Esophagus (tissue), 2 donors: ENCODE measurements at regions not wholly inside any gene's neighbourhood (a gene's known extent, or its start where the extent isn't known, plus 50 kb on each side); places are given as distances from the start of the nearest gene placed in this dataset.

ENCODE experiments used
- H3K27ac ChIP-seq, 2 donors: one replicate each; pipeline ENCODE4 v1.5.1; 2013; ENCODE audit warnings: low read depth in 2 of 2, mild to moderate bottlenecking in 2 of 2, inconsistent platforms in 1 of 2, low read length in 1 of 2, moderate library complexity in 1 of 2
- H3K27me3 ChIP-seq, 2 donors: one replicate each; pipeline ENCODE4 v1.6.1; 2013; ENCODE audit warnings: low read length in 2 of 2, control low read depth in 1 of 2, mild to moderate bottlenecking in 1 of 2; ENCODE audit not compliant: insufficient read depth in 2 of 2, control insufficient read depth in 1 of 2
- H3K36me3 ChIP-seq, 2 donors: one replicate each; pipeline ENCODE4 v1.6.1; 2013; ENCODE audit warnings: low read length in 1 of 2; ENCODE audit not compliant: control insufficient read depth in 2 of 2, insufficient read depth in 2 of 2
- H3K4me1 ChIP-seq, 2 donors: one replicate each; pipeline ENCODE4 v1.6.1; 2013; ENCODE audit warnings: low read length in 1 of 2; ENCODE audit not compliant: control insufficient read depth in 2 of 2, insufficient read depth in 2 of 2
- H3K4me3 ChIP-seq, 2 donors: one replicate each; pipeline ENCODE4 v1.5.1; 2013; ENCODE audit warnings: low read length in 2 of 2, mild to moderate bottlenecking in 2 of 2, low read depth in 1 of 2, moderate library complexity in 1 of 2
- H3K9me3 ChIP-seq, 2 donors: one replicate each; pipeline ENCODE4 v1.6.1; 2013; ENCODE audit warnings: mild to moderate bottlenecking in 2 of 2, low read depth in 1 of 2, low read length in 1 of 2, moderate library complexity in 1 of 2; ENCODE audit not compliant: control insufficient read depth in 2 of 2, insufficient read depth in 1 of 2
- WGBS, 2 donors: extraction: QIAGEN DNeasy Blood & Tissue Kit; methylation state at CpG; one replicate each; pipeline ENCODE4 v1.1.7; 2013; 5-methylcytosine and 5-hydroxymethylcytosine counted together
- donor health status: healthy with polysubstance abuse.
- donor health status: Bipolar disorder and iron deficiency.

GRCh38 chr2:40964509-40965250 lies 512.8 kb upstream of the SLC8A1 start:
- WGBS, 2 donors, result 70 to 71% methylated on average over 3 of the region's 3 CpGs
- no peaks in the 10 kb centered on the region for H3K4me1 ChIP-seq
- no peaks in the 10 kb centered on the region for H3K36me3 ChIP-seq
- no peak overlapping the region for H3K27ac ChIP-seq
- no peaks in the 10 kb centered on the region for H3K27me3 ChIP-seq
- H3K9me3 ChIP-seq, result no peaks in the 10 kb centered on the region
- no peak overlapping the region for H3K4me3 ChIP-seq

DNA sequence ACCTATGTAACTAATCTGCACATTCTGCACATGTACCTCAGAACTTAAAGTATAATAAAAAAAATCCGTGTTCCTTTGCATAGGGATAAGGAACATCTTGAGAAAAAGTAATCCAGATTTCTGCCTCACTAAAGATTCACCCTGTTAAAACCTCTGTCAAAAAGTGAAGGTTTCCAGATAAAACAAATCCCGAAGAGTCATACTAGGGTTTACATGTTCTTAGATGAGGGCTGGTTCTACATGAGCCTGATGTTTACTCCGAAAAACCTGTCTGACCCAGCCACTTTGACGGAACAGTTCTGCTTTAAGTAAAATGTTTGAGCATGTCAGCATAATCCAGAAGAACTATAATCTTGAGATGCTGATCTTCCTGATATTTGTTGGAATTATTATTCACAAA lies 515.6 kb upstream of the SLC8A1 start:
- H3K9me3 ChIP-seq, result no peaks in the 10 kb centered on the region
- H3K4me3 ChIP-seq, result no peak overlapping the region
- H3K27me3 ChIP-seq, result no peaks in the 10 kb centered on the region
- H3K36me3 ChIP-seq, result no peaks in the 10 kb centered on the region
- H3K27ac ChIP-seq, result no peak overlapping the region
- H3K4me1 ChIP-seq, result no peaks in the 10 kb centered on the region
- 75 to 78% methylated on average over 4 of the region's 4 CpGs for WGBS, 2 donors

- no peak overlapping the region for H3K4me3 ChIP-seq
- no peaks in the 10 kb centered on the region for H3K4me1 ChIP-seq
- H3K36me3 ChIP-seq, result no peaks in the 10 kb centered on the region
- H3K27me3 ChIP-seq, result no peaks in the 10 kb centered on the region
- no peak overlapping the region for H3K27ac ChIP-seq
- WGBS, 2 donors, result 74 to 77% methylated on average over 4 of the region's 4 CpGs
- H3K9me3 ChIP-seq, result no peaks in the 10 kb centered on the region
Measured at GRCh38 chr2:40975151-40975550, 523.3 kb upstream of the SLC8A1 start.

GRCh38 chr2:40997362-40997761 lies 545.5 kb upstream of the SLC8A1 start:
- Histone ChIP-seq H3K36me3 (no peaks in the 10 kb centered on the region), H3K9me3 (no peaks in the 10 kb centered on the region), H3K27ac (no peak overlapping the region), H3K27me3 (no peaks in the 10 kb centered on the region), H3K4me1 (no peaks in the 10 kb centered on the region), H3K4me3 (no peak overlapping the region)
- WGBS, 2 donors, result 69 to 78% methylated on average over 4 of the region's 4 CpGs

- Histone ChIP-seq H3K4me1 (no peaks in the 10 kb centered on the region), H3K9me3 (no peaks in the 10 kb centered on the region), H3K27ac (no peak overlapping the region), H3K27me3 (no peaks in the 10 kb centered on the region), H3K4me3 (no peak overlapping the region), H3K36me3 (no peaks in the 10 kb centered on the region)
- 61 to 63% methylated on average over 1 of the region's 1 CpG for WGBS, 2 donors
Measured at GRCh38 chr2:41000374-41000773, 548.5 kb upstream of the SLC8A1 start.

- WGBS, 2 donors, result 47 to 51% methylated on average over 2 of the region's 2 CpGs
- H3K9me3 ChIP-seq, result no peaks in the 10 kb centered on the region
Measured at GRCh38 chr2:41000906-41001305, 549.0 kb upstream of the SLC8A1 start.

DNA sequence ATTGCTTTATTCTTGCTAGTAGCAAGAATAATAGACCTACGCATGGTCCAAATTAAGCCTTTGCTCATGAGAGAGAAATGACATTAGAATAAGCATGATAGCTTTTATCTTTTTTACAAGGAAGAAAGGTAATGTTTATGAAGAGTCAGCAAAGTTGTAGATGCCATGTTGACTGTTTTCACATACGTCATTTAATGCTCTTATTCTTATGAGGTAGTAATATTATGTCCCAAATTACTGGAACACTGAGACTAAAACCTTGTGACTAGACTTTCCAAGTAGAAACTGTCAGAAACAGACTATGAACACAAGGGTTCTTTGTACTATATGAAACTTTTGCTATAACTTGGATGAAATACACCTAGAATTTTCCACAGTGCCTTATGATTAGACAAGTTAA lies 552.8 kb upstream of the SLC8A1 start:
- Histone ChIP-seq H3K27ac (no peak overlapping the region), H3K9me3 (no peaks in the 10 kb centered on the region), H3K27me3 (no peaks in the 10 kb centered on the region), H3K4me1 (no peaks in the 10 kb centered on the region), H3K4me3 (no peak overlapping the region), H3K36me3 (no peaks in the 10 kb centered on the region)
- WGBS, 2 donors, result 84 to 95% methylated on average over 2 of the region's 2 CpGs

More at GRCh38 chr2:41000906-41001305, 549.0 kb upstream of the SLC8A1 start:
- Histone ChIP-seq H3K27me3 (no peaks in the 10 kb centered on the region), H3K27ac (no peak overlapping the region), H3K36me3 (no peaks in the 10 kb centered on the region), H3K4me3 (no peak overlapping the region), H3K4me1 (no peaks in the 10 kb centered on the region)

- no peaks in the 10 kb centered on the region for H3K27me3 ChIP-seq
- no peak overlapping the region for H3K27ac ChIP-seq
- H3K4me3 ChIP-seq, result no peak overlapping the region
- WGBS, 2 donors, result 29 to 38% methylated on average over 1 of the region's 1 CpG
- H3K4me1 ChIP-seq, result no peaks in the 10 kb centered on the region
- no peaks in the 10 kb centered on the region for H3K9me3 ChIP-seq
- no peaks in the 10 kb centered on the region for H3K36me3 ChIP-seq
Measured at GRCh38 chr2:41020358-41020757, 568.5 kb upstream of the SLC8A1 start.

DNA sequence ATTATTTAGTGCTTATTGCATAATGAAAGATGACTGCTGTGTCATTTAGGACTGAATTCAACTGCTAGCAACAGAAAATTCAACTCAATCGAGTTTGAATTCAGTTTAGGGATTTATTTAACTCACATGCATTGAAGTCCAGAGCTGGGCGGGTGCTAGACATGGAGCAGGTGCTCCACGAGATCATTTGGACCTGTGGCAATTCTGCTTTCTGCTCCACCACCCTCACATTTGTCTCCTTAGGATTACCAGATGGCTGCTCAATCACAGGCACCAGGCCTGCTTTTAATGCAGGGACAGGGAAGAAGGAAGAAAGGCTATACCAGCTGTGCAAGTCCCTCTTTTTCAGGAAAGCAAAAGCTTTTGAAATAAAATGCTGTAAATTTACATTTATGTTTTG lies 572.9 kb upstream of the SLC8A1 start:
- no peaks in the 10 kb centered on the region for H3K4me1 ChIP-seq
- no peaks in the 10 kb centered on the region for H3K9me3 ChIP-seq
- no peak overlapping the region for H3K27ac ChIP-seq
- H3K4me3 ChIP-seq, result no peak overlapping the region
- H3K27me3 ChIP-seq, result no peaks in the 10 kb centered on the region
- H3K36me3 ChIP-seq, result no peaks in the 10 kb centered on the region
- WGBS, 2 donors, result 63 to 65% methylated on average over 3 of the region's 3 CpGs

- Histone ChIP-seq H3K9me3 (no peaks in the 10 kb centered on the region), H3K27me3 (no peaks in the 10 kb centered on the region), H3K27ac (no peak overlapping the region), H3K4me1 (no peaks in the 10 kb centered on the region), H3K36me3 (no peaks in the 10 kb centered on the region), H3K4me3 (no peak overlapping the region)
- 75 to 89% methylated on average over 1 of the region's 1 CpG for WGBS, 2 donors
Measured at GRCh38 chr2:41026613-41027012, 574.7 kb upstream of the SLC8A1 start.
